ENCODE measurements at regions not wholly inside any gene's neighbourhood (a gene's known extent, or its start where the extent isn't known, plus 50 kb on each side); places are given as distances from the start of the nearest gene placed in this dataset.

DNA sequence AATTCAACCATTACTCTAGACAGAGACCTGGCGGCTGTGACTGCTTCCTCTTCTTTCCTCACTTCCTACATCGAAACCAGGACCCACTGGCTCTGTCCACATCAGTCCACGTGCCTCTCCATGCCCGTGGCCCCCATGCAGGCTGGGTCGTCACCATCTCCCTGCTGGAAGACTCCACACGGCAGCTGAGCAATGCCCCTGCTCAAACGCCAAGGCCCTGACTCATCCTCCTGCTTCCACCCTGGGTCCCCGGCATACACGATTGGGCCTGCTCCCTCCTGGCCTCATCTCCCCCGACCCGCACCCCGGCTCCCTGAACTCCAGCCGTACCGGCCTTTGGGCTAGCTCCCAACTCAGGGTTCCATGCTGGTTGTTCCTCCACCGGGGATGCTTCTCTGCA lies 67.2 kb upstream of the IER5L start:
- no peak for DNase-seq

DNA sequence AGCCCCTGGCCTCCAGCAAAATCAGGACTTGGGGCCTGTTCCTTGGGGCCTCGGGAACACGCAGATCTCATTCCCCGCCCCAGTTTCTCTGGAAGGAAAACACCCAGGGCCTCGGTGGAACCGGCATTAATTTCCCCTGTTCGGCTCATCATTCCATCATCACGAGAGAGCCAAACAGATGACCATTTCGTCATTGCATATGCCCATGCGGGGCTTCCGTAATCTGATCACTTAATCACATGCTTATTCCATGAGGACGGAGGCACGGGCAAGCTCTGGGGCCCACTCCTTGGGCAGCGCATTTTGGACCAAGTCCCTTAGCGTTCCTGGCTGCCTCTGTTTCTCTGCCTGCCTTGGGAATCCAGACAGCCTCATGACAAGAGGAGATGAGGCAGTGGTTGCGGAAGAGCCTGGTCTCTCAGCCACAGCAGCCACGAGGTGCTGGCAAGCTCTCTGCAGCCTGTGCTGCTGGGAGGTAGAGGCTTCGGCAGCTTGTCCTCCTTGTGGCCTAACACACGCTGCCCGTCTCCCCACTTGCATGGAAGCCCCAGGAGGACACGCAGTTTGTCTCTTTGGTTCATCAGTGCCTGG lies 65.0 kb upstream of the IER5L start:
- no peak for DNase-seq

DNA sequence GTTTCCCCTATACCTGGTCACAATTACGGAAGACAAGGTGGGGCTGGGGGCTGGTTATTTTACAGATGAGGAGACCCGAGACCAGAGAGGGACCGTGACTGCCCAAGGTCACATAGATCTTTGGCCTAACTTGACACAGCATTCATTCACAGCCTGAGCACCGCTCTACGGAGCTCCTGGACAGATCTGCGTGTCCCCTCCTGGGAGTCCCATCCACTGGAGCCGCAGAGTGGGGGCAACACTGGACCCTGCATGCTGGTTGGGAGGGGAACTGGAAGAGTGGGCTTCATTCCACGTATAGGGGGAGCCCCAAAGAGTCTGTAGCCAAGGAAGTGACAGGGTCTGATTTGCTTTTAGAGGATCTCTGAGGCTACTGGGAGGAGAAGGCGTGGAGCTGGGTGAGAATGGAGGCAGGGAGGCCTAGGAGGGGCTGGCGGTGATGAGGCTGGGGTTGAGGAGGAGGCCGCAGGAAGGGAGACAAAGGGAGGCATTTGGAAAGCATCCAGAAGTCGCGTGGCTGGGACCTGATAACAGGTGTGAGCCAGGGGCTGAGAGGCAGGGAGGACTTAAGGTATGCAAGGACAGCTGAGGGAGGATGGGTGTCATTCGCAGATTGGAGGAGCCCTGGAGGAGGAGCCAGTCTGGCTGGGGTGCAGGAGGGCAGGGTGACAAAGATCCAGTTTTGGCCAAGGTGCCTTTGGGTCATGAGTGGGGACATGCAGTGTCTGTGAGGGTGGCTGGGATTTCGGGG lies 64.3 kb upstream of the IER5L start:
- DNase-seq, result no peak

DNA sequence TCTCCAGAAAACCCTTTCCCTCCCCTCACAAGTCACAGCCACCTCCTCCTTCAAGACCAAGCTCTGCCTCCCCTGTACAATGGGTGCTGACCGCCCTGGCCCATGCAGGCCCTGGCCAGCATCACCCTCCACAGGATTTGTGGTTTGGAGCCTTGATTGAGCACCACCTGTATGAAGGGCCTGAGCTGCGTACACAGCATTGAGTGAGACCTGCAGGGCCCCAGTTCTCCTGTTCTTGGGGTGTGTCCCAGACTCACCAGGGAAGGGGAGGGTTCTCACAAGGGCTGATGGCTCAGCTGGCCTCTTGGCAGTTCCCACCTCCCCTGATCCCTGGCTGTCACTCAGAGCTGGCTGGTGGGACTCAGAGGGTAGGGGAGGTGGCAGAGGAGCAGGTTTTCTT lies 63.7 kb upstream of the IER5L start:
- no peak for DNase-seq

DNA sequence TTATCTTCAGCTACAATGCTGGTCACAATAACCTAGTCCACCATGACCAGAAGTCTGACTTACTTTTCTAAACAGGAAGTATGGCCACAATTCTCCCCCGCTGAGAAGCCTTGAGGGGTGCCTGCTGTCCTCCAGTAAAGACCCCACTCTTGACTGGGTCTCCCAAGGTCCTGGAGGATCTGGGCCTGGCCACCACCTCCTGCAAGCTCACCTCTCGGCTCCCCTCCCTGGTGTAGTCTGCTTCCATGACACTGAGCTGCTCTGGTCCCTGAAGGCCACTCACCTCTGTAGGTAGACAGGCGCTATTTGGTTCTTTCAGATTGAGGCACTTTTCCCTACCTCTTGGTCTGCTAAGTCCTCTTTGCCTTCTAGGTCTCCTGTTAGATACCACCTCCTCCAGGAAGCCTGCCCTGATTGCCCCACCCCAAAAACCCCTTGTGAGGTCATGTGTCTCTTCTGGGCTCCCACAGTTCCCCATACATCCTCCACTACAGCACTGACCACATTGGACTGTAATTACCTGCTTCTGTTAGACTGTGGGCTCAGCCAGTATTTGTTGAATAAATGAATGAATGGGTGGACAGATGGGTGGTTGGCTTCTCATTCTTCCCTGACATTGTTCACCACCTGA lies 62.6 kb upstream of the IER5L start:
- DNase-seq, result no peak

DNA sequence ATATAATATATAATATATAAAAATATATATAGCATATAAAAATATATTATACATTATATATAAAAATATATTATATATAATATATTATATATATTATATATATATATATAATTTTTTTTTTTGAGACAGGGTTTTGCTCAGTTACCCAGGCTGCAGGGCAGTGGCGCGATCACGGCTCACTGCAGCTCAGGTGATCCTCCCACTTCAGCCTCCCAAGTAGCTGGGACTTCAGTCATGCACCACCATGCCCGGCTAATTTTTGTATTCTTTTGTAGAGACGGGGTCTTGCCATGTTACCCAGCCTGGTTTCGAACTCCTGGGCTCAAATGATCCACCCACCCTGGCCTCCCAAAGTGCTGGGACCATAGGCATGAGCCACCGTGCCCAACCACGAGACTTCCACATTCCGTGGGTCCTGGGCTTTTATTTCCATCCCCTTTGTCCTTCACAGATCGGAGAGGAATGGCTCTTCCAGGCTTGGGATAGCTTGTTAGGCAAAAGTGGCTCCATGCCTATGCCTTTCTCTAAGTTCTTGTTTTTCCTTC lies 62.0 kb upstream of the IER5L start:
- no peak for DNase-seq

DNA sequence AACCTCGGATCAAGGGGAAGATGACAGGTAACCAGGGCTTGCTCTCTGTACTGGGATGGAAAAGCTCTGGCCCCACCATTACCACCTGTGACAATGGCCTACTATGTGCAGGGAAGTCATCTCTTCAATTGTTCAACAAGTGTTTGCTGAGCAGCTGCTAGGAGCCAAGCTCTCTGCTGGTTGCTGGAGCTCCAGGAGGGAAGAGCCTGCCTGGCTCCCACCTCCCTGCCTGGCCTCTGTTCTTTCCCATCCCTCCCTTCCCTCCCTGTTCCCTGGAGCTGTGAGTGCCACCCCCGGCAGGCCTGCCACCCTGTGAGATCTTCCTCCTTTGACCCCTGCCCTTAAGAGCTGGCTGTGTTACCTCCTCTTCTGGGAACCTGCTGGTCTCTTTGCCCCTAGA lies 59.7 kb upstream of the IER5L start:
- no peak for DNase-seq

DNA sequence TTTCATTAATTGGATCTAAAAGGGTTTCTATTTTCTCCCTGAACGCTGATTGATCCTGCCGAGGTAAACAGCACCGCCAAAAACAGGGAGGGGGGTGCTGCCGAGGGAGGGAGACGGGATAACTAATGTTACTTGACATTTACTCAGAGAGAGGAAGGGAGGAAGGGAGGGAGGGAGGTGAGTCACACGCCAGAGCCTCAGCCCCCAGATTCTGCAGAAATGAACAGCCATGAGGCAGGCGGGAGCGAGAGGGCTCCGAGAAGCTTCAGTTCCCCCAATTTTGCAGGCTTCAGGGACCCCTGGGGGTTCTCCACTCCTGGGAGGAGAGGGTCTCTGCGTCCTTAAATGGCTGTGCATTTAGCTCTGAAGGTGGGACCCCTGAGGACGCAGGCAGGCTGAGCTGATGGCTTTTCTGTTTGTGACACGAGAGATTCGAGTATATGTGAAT lies 59.1 kb upstream of the IER5L start:
- no peak for DNase-seq

DNA sequence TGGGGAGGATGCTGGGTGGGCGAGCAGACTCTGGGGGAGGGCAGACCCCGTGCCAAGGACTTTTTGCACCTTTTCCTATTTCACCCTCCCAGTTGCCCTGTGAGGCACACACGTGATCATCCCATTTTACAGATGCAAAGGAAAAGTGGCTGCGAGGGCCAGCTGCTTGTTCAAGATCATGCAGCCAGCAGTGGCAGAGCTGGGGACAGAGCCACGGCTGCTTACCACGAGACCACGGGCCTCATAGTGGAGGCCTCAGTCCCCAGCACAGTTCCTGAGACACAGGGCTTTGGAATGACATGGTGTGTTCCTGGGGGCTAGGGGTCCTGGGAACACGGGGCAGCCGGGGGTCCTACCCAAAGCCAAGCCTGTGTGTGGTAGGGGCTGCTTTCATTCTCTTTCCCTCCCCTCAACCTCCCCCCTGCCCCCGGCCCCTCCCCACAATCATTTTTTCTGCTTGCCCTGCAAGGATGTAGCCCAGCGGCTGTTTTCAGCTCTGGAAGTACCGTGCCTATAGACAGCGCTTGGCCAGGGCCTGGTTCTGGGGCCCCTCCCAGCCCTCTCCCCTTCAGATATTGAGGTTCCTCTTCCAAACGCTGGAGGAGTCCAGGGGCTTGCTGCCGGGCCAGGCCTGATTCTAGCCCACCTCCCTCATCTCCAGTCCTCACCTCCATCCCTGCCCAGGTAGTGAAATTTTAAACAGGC lies 58.5 kb upstream of the IER5L start:
- DNase-seq, result no peak

DNA sequence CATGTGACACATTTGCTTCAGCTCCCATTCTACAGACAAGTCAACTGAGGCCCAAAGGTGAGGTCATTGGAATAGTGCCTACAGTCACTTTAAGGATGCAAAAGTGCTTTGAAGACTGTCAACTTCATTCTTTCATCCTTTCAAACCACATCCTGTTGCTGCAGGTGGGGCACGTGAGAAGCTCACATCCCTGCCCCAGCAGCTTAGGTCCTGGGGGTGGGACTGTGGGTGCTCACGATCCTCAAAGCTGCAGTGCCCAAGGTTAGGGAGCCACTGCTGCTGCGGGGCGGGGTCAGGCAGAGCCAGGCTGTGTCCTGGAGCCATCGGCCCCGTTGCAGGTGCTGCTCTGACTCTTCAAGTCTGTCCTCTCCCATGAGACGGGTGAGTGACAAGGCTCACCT lies 57.9 kb upstream of the IER5L start:
- DNase-seq, result no peak

DNA sequence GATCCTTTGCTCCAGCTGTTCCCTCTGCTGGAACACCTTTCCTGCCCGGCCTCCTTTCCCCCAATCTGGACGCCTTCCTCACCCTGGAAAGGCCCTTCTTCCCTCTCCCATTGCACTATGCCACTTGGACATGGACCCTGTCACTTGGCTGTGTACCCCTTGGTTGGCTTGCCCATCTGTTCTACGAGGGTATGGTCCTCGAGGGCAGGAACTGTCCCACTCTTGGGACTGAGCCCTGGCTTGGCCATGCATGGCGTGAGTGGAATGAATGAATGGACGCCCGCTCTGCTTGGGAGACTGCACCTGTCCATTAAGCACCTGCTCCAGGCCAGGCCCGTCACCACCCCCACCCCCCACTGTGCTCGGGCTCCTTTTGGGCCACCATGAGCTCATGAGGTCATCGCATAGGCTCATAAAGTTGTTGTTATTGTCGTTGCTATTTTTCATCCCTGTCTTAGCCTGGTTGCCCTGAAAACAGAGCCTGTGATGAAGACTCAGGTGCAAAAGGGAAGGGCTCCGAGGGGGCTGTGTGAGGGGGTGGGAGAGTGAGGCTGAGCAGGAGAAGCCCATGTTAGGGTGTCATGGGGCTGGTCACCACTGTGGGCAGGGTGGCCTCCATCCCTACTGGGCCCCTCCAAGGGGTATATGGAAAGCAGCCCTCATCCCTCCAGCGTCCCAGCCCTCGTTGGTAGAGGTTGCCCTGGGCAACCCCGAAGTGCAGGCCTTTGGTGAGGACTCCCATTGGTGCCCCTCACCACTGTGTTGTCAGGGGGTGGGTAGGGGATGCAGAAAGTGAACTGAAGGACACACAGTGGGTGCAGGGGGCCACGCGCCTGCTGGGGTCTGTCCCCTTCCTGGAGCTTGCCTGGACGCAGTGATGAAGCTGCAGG lies 57.2 kb upstream of the IER5L start:
- DNase-seq, result no peak

DNA sequence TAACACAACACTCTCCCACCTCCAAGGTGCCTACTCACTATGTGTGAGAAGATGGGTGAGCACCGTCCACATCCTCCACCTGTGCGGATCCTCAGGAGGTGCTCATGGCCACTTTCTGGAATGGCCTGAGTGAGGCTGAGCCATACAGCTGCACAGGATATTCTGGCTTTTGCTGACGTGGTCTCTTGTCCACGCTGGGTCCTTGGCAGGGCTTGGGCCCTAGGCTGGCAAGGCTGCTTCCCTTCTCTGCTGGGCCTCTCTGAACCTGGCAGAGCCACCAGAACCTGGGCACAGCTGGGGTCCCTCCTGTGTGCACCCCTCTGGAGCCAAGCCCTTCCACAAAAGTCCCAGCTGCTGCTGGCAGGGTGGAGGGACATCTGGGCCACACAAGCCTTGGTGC lies 56.4 kb upstream of the IER5L start:
- DNase-seq, result no peak

DNA sequence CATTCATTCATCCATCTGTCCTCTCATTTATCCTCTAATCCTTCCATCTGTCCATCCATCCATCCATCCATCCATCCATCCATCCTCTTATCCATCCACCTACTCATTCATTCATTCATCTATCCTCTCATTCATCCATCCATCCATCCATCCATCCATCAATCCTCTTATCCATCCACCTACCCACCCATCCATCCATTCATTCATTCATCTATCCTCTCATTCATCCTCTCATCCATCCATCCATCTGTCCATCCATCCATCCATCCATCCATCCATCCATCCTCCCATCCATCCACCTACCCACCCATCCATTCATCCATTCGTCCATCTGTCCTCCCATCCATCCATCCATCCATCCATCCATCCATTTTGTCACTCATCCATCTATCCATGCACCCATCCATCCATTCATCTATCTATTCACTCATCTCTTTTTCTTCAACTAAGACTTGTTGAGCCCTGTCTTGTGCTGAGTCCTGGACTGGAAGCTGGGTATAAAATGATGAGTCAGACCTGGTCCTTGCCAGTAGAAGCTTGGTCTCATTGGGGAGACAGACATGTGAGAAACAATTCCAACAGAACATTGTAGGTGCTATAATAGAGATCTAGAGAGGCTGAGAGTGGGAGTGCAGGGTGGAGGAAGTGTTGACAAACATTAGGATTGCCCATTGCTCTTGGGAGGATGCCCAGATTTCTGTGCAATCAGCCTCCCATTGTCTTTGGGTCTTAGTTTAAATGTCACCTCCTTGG lies 55.0 kb upstream of the IER5L start:
- no peak for DNase-seq

DNA sequence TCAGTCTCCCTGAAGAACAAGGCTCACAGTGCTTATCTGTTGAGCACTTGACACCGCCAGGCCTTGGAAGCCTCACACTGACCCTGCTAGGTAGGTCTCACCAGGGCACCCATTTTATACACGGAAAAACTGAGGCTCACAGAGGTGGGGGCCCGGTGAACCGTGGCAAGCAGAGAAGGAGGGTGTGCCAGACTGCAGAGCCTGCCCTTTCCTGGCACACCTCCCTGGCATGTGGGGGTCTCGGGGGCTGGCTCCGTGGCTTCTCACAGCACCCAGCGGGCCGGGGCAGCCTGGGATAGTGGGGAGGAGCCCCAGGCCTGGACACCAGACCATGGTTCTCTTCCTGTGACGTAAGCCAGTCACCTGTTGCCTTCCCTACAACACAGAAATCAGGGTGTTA lies 53.7 kb upstream of the IER5L start:
- no peak for DNase-seq

DNA sequence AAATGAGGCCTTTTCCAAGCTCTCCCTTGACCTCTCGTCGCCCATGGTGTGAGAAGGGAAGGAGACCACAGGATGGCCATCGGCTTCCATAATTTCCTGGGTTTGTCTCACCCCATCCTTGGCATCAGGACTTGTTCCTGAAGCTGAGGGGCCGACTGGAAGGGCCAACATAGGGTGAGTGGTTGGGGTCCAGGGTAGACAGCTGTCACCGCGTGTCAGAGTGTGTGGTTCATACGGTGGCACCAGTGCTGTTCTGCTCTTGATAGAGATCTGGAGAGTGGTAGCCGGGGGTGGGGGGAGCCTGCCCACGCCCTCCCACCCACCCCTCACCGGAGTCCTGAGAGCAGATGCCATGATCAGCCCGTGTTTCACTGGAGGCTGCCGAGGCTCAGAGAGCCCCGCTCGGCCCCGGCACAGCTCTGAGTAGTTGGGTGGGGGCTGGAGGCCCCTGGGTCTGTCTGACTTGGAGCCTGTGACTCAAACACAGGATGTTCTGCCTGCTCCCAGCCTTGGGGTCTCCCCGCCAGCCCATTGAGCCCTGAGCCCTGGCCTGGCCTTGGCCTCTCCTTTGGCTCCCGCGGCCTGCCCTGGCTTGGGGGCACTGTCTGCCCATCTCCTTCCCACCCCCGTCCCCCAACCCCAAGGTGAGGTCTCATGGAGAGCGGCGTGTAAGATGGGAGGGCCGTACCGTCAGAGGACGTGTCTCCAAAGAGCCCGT lies 53.1 kb upstream of the IER5L start:
- DNase-seq, result no peak

DNA sequence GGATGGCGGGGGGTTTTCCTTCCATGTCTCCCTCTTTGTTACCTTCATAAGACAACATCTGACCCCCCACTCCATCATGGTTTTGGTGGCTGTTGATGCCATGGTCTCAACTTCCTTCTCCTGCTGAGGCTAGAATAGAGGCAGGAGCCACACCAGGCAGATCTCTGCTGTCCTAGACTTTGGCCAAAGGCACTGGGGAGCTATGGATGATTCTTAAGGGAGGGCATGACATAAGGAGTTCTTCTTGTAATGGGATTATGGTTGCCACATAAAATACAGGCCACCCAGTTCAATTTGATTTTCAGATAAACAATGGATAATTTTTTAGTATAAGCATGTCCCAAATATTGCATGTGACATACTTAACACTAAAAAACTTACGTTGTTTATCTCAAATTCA lies 52.2 kb upstream of the IER5L start:
- DNase-seq, result no peak
